ENCODE measurements at regions not wholly inside any gene's neighbourhood (a gene's known extent, or its start where the extent isn't known, plus 50 kb on each side); places are given as distances from the start of the nearest gene placed in this dataset.

- no peak for DNase-seq
- intact Hi-C loops (cut with DNase I): no loop called here
Observed at GRCh38 chr15:95912728-95913127, 417.8 kb upstream of the NR2F2 start.

- intact Hi-C loops (cut with DNase I): no loop called here
- no peak for DNase-seq
Observed at GRCh38 chr15:95916568-95916967, 413.9 kb upstream of the NR2F2 start.

- intact Hi-C loops (cut with DNase I): no loop called here
- DNase-seq: no peak
Observed at GRCh38 chr15:95918525-95918924, 412.0 kb upstream of the NR2F2 start.

GRCh38 chr15:95919460-95919859 lies 411.0 kb upstream of the NR2F2 start:
- DNase-seq: no peak
- intact Hi-C loops (cut with DNase I): no loop called here

- intact Hi-C loops (cut with DNase I): no loop called here
- no peak for DNase-seq
Observed at GRCh38 chr15:95921404-95921803, 409.1 kb upstream of the NR2F2 start.

GRCh38 chr15:95922431-95922830 lies 408.1 kb upstream of the NR2F2 start:
- intact Hi-C loops (cut with DNase I): no loop called here
- DNase-seq: no peak

GRCh38 chr15:95923792-95924191 lies 406.7 kb upstream of the NR2F2 start:
- DNase-seq: no peak
- intact Hi-C loops (cut with DNase I): no loop called here

- intact Hi-C loops (cut with DNase I): no loop called here
- DNase-seq: no peak
Observed at GRCh38 chr15:95928822-95929221, 401.7 kb upstream of the NR2F2 start.

- DNase-seq: no peak
- intact Hi-C loops (cut with DNase I): no loop called here
Observed at GRCh38 chr15:95929232-95929846, 401.2 kb upstream of the NR2F2 start.

GRCh38 chr15:95930659-95931375 lies 399.7 kb upstream of the NR2F2 start:
- intact Hi-C loops (cut with DNase I): no loop called here
- no peak for DNase-seq

GRCh38 chr15:95931619-95932018 lies 398.9 kb upstream of the NR2F2 start:
- DNase-seq: no peak
- intact Hi-C loops (cut with DNase I): no loop called here

GRCh38 chr15:95932141-95932540 lies 398.4 kb upstream of the NR2F2 start:
- intact Hi-C loops (cut with DNase I): no loop called here
- no peak for DNase-seq

GRCh38 chr15:95932676-95933075 lies 397.8 kb upstream of the NR2F2 start:
- intact Hi-C loops (cut with DNase I): no loop called here
- no peak for DNase-seq

- intact Hi-C loops (cut with DNase I): no loop called here
- no peak for DNase-seq
Observed at GRCh38 chr15:95935852-95936251, 394.6 kb upstream of the NR2F2 start.

- intact Hi-C loops (cut with DNase I): no loop called here
- DNase-seq: no peak
Observed at GRCh38 chr15:95937128-95937528, 393.4 kb upstream of the NR2F2 start.

GRCh38 chr15:95940431-95940985 lies 390.0 kb upstream of the NR2F2 start:
- intact Hi-C loops (cut with DNase I): no loop called here
- DNase-seq: no peak

GRCh38 chr15:95944193-95944592 lies 386.3 kb upstream of the NR2F2 start:
- intact Hi-C loops (cut with DNase I): no loop called here
- DNase-seq: no peak

GRCh38 chr15:95944661-95945255 lies 385.7 kb upstream of the NR2F2 start:
- DNase-seq: no peak
- intact Hi-C loops (cut with DNase I): no loop called here

GRCh38 chr15:95946241-95946640 lies 384.3 kb upstream of the NR2F2 start:
- no peak for DNase-seq
- intact Hi-C loops (cut with DNase I): no loop called here

- intact Hi-C loops (cut with DNase I): no loop called here
Observed at GRCh38 chr15:95946926-95947325, 383.6 kb upstream of the NR2F2 start.

GRCh38 chr15:95948411-95948810 lies 382.1 kb upstream of the NR2F2 start:
- no peak for DNase-seq
- intact Hi-C loops (cut with DNase I): no loop called here

More at GRCh38 chr15:95946926-95947325, 383.6 kb upstream of the NR2F2 start:
- no peak for DNase-seq

All from head of caudate nucleus (tissue), 42 donors.